ENCODE measurements at regions not wholly inside any gene's neighbourhood (a gene's known extent, or its start where the extent isn't known, plus 50 kb on each side); places are given as distances from the start of the nearest gene placed in this dataset.

- no peaks in the 10 kb centered on the region for H3K9me3 ChIP-seq (ENCODE audit: low read depth, low read length, poor library complexity, severe bottlenecking)
- no peak overlapping the region for H3K27ac ChIP-seq (ENCODE audit: low read depth, low read length, poor library complexity, severe bottlenecking)
- H3K36me3 ChIP-seq (ENCODE audit: insufficient read depth, low read length, poor library complexity, severe bottlenecking), result no peaks in the 10 kb centered on the region
- intact Hi-C loops (cut with micrococcal nuclease; ENCODE audit: unreplicated experiment), result no loop called here
- BruUV-seq (replicated peaks), result no TSS peak
- no peak overlapping the region for H3K4me3 ChIP-seq (ENCODE audit: low read depth, low read length, poor library complexity, severe bottlenecking)
- CTCF ChIA-PET, result no interaction called here
- H3K27me3 ChIP-seq (replicated peaks; ENCODE audit: insufficient read depth, low read depth, low read length, poor library complexity), result peaks cover 25% of the 10 kb centered on the region
- DNase-seq (ENCODE audit: low spot score), result no peak
- no peaks in the 10 kb centered on the region for H3K4me1 ChIP-seq (ENCODE audit: insufficient read depth, low read length, poor library complexity, severe bottlenecking)
- POLR2A ChIA-PET (ENCODE audit: low non-redundant PET), result no interaction called here
- TF ChIP-seq EZH2 (IDR thresholded peaks at IDR 0.05; ENCODE audit: borderline replicate concordance, low read depth, low read length, poor library complexity, severe bottlenecking) (no peak), CTCF (conservative IDR thresholded peaks at IDR 0.05; ENCODE audit: low read depth, low read length) (no peak)
These were observed 86.6 kb upstream of the ACTRT2 start for GRCh38 chr1:2934642-2935081.

GRCh38 chr1:2935184-2935583 is 86.1 kb upstream of the ACTRT2 start:
- no peak for DNase-seq (ENCODE audit: low spot score)
- no TSS peak for BruUV-seq (replicated peaks)

GRCh38 chr1:2935751-2936390 is 85.4 kb upstream of the ACTRT2 start:
- peaks cover 5% of the 10 kb centered on the region for H3K9me3 ChIP-seq (ENCODE audit: low read depth, low read length, poor library complexity, severe bottlenecking)
- TF ChIP-seq EZH2 (IDR thresholded peaks at IDR 0.05; ENCODE audit: borderline replicate concordance, low read depth, low read length, poor library complexity, severe bottlenecking), result no peak
- TF ChIP-seq CTCF (conservative IDR thresholded peaks at IDR 0.05; ENCODE audit: low read depth, low read length), result no peak
- DNase-seq (ENCODE audit: low spot score), result no peak
- BruUV-seq (replicated peaks), result no TSS peak
- ChIA-PET CTCF (no interaction called here), POLR2A (ENCODE audit: low non-redundant PET) (no interaction called here)
- H3K36me3 ChIP-seq (ENCODE audit: insufficient read depth, low read length, poor library complexity, severe bottlenecking), result no peaks in the 10 kb centered on the region
- peaks cover 22% of the 10 kb centered on the region for H3K27me3 ChIP-seq (replicated peaks; ENCODE audit: insufficient read depth, low read depth, low read length, poor library complexity)
- H3K27ac ChIP-seq (ENCODE audit: low read depth, low read length, poor library complexity, severe bottlenecking), result no peak overlapping the region
- no peaks in the 10 kb centered on the region for H3K4me1 ChIP-seq (ENCODE audit: insufficient read depth, low read length, poor library complexity, severe bottlenecking)
- intact Hi-C loops (cut with micrococcal nuclease; ENCODE audit: unreplicated experiment), result no loop called here
- H3K4me3 ChIP-seq (ENCODE audit: low read depth, low read length, poor library complexity, severe bottlenecking), result no peak overlapping the region

More at GRCh38 chr1:2935184-2935583, 86.1 kb upstream of the ACTRT2 start:
- Histone ChIP-seq H3K4me1 (ENCODE audit: insufficient read depth, low read length, poor library complexity, severe bottlenecking) (no peaks in the 10 kb centered on the region), H3K27me3 (replicated peaks; ENCODE audit: insufficient read depth, low read depth, low read length, poor library complexity) (peaks cover 22% of the 10 kb centered on the region), H3K36me3 (ENCODE audit: insufficient read depth, low read length, poor library complexity, severe bottlenecking) (no peaks in the 10 kb centered on the region), H3K4me3 (ENCODE audit: low read depth, low read length, poor library complexity, severe bottlenecking) (no peak overlapping the region), H3K9me3 (ENCODE audit: low read depth, low read length, poor library complexity, severe bottlenecking) (no peaks in the 10 kb centered on the region), H3K27ac (ENCODE audit: low read depth, low read length, poor library complexity, severe bottlenecking) (no peak overlapping the region)
- TF ChIP-seq EZH2 (IDR thresholded peaks at IDR 0.05; ENCODE audit: borderline replicate concordance, low read depth, low read length, poor library complexity, severe bottlenecking) (no peak), CTCF (conservative IDR thresholded peaks at IDR 0.05; ENCODE audit: low read depth, low read length) (no peak)
- intact Hi-C loops (cut with micrococcal nuclease; ENCODE audit: unreplicated experiment), result no loop called here
- CTCF ChIA-PET, result no interaction called here
- POLR2A ChIA-PET (ENCODE audit: low non-redundant PET), result no interaction called here
